ENCODE measurements at regions not wholly inside any gene's neighbourhood (a gene's known extent, or its start where the extent isn't known, plus 50 kb on each side); places are given as distances from the start of the nearest gene placed in this dataset.

- Histone ChIP-seq H3K27ac (ENCODE audit: insufficient read depth, low read length, poor library complexity, severe bottlenecking) (no peak overlapping the region), H3K4me3 (ENCODE audit: insufficient read depth, low read depth, low read length, poor library complexity, severe bottlenecking) (no peak overlapping the region), H3K36me3 (ENCODE audit: control insufficient read depth, insufficient read depth, low read length) (no peaks in the 10 kb centered on the region), H3K27me3 (replicated peaks; ENCODE audit: control insufficient read depth, insufficient read depth, low read length, poor library complexity, severe bottlenecking) (no peaks in the 10 kb centered on the region), H3K4me1 (ENCODE audit: control insufficient read depth, insufficient read depth, low read length, poor library complexity, severe bottlenecking) (no peaks in the 10 kb centered on the region), H3K9me3 (ENCODE audit: control insufficient read depth, low read length) (no peaks in the 10 kb centered on the region)
- no peak for DNase-seq
Measured at GRCh38 chr10:21413268-21413667, 112.2 kb downstream of the SKIDA1 start.

- no peak for DNase-seq
- no peaks in the 10 kb centered on the region for H3K27me3 ChIP-seq (replicated peaks; ENCODE audit: control insufficient read depth, insufficient read depth, low read length, poor library complexity, severe bottlenecking)
- H3K4me1 ChIP-seq (ENCODE audit: control insufficient read depth, insufficient read depth, low read length, poor library complexity, severe bottlenecking): no peaks in the 10 kb centered on the region
- no peaks in the 10 kb centered on the region for H3K36me3 ChIP-seq (ENCODE audit: control insufficient read depth, insufficient read depth, low read length)
- H3K9me3 ChIP-seq (ENCODE audit: control insufficient read depth, low read length): no peaks in the 10 kb centered on the region
- no peak overlapping the region for H3K4me3 ChIP-seq (ENCODE audit: insufficient read depth, low read depth, low read length, poor library complexity, severe bottlenecking)
- H3K27ac ChIP-seq (ENCODE audit: insufficient read depth, low read length, poor library complexity, severe bottlenecking): no peak overlapping the region
Measured at GRCh38 chr10:21406595-21407193, 118.8 kb downstream of the SKIDA1 start.

- Histone ChIP-seq H3K4me1 (ENCODE audit: control insufficient read depth, insufficient read depth, low read length, poor library complexity, severe bottlenecking) (no peaks in the 10 kb centered on the region), H3K36me3 (ENCODE audit: control insufficient read depth, insufficient read depth, low read length) (no peaks in the 10 kb centered on the region), H3K27ac (ENCODE audit: insufficient read depth, low read length, poor library complexity, severe bottlenecking) (no peak overlapping the region), H3K9me3 (ENCODE audit: control insufficient read depth, low read length) (no peaks in the 10 kb centered on the region), H3K27me3 (replicated peaks; ENCODE audit: control insufficient read depth, insufficient read depth, low read length, poor library complexity, severe bottlenecking) (no peaks in the 10 kb centered on the region), H3K4me3 (ENCODE audit: insufficient read depth, low read depth, low read length, poor library complexity, severe bottlenecking) (no peak overlapping the region)
- no peak for DNase-seq
Measured at GRCh38 chr10:21405981-21406380, 119.5 kb downstream of the SKIDA1 start.

DNA sequence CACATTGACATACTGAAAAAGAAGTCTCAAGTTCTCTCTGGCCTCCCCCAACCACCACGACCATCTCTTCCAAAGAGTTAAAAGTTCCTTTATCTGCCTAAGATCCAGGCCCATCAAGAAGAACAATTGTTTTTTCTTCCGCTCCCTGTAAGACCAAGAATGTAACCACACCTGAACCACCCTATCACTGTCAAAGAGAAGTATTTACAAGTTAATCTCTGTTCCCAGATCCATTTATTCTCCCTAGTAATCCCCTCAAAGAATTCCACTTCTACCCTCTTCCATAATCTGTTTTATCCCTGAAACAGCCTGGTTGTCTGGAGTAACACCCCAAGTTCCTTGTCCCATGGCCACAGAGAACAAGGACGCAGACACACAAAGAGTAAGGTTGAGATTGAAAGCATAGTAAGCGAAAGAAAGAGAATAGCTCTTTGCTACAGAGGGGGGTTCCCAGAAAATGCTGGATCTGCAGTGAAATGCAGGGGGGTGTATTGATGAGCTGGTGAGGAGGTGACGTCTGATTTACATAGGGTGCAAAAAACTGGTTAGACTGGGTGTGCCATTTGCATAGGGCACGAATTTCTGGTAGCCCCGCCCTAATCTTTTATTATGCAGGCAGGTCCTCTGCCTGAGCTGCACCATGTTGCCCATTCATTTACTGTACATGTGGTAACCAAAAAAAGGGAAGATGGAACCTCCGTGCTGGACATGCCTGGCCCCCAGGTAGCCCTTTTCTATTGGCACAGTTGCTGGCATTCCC lies 122.0 kb downstream of the SKIDA1 start:
- no peaks in the 10 kb centered on the region for H3K27me3 ChIP-seq (replicated peaks; ENCODE audit: control insufficient read depth, insufficient read depth, low read length, poor library complexity, severe bottlenecking)
- H3K9me3 ChIP-seq (ENCODE audit: control insufficient read depth, low read length): no peaks in the 10 kb centered on the region
- no peaks in the 10 kb centered on the region for H3K4me1 ChIP-seq (ENCODE audit: control insufficient read depth, insufficient read depth, low read length, poor library complexity, severe bottlenecking)
- no peak overlapping the region for H3K27ac ChIP-seq (ENCODE audit: insufficient read depth, low read length, poor library complexity, severe bottlenecking)
- no peak for DNase-seq
- no peaks in the 10 kb centered on the region for H3K36me3 ChIP-seq (ENCODE audit: control insufficient read depth, insufficient read depth, low read length)
- no peak overlapping the region for H3K4me3 ChIP-seq (ENCODE audit: insufficient read depth, low read depth, low read length, poor library complexity, severe bottlenecking)

DNA sequence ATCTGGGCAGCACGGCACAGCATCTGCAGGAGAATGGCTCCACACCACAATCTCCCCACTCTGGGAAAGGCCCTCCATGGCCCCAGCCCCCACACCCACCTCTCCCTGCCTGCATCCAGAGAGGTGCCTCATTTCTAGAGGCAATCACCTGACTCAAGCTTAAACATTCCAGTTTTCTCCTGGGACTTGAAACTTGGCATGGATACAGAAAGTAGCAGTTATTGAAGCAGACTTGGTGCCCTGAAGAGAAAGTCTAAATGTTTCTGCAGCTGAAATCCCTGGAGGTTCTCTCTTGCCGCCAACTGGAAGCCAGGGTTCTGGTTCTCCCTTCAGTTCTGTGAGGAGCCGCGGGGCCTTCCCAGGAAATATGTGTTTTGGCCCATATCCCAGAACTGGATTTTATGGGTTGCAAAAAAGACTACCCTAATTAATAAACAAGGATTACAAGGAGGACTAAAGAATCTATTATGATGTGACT lies 122.8 kb downstream of the SKIDA1 start:
- Histone ChIP-seq H3K27ac (ENCODE audit: insufficient read depth, low read length, poor library complexity, severe bottlenecking) (no peak overlapping the region), H3K9me3 (ENCODE audit: control insufficient read depth, low read length) (no peaks in the 10 kb centered on the region), H3K4me1 (ENCODE audit: control insufficient read depth, insufficient read depth, low read length, poor library complexity, severe bottlenecking) (no peaks in the 10 kb centered on the region), H3K36me3 (ENCODE audit: control insufficient read depth, insufficient read depth, low read length) (no peaks in the 10 kb centered on the region), H3K4me3 (ENCODE audit: insufficient read depth, low read depth, low read length, poor library complexity, severe bottlenecking) (no peak overlapping the region), H3K27me3 (replicated peaks; ENCODE audit: control insufficient read depth, insufficient read depth, low read length, poor library complexity, severe bottlenecking) (no peaks in the 10 kb centered on the region)
- no peak for DNase-seq

DNA sequence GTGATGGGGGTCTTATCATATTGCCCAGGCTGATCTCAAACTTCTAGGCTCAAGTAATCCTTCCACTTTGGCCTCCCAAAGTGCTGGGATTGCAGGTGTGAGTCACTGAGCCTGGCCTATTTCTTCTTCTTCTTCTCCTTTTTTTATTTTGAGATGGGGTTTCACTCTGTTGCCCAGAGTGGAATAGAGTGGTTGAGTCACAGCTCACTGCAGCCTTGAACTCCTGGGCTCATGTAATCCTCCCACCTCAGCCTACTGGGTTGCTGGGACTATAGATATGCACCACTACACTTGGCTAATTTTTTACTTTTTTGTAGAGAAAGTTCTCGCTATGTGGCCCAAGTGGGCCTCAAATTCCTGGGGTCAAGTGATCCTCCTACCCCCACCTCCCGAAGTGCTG lies 124.3 kb downstream of the SKIDA1 start:
- Histone ChIP-seq H3K4me3 (ENCODE audit: insufficient read depth, low read depth, low read length, poor library complexity, severe bottlenecking) (no peak overlapping the region), H3K4me1 (ENCODE audit: control insufficient read depth, insufficient read depth, low read length, poor library complexity, severe bottlenecking) (no peaks in the 10 kb centered on the region), H3K27ac (ENCODE audit: insufficient read depth, low read length, poor library complexity, severe bottlenecking) (no peak overlapping the region), H3K9me3 (ENCODE audit: control insufficient read depth, low read length) (no peaks in the 10 kb centered on the region), H3K27me3 (replicated peaks; ENCODE audit: control insufficient read depth, insufficient read depth, low read length, poor library complexity, severe bottlenecking) (no peaks in the 10 kb centered on the region), H3K36me3 (ENCODE audit: control insufficient read depth, insufficient read depth, low read length) (no peaks in the 10 kb centered on the region)
- no peak for DNase-seq

- no peaks in the 10 kb centered on the region for H3K36me3 ChIP-seq (ENCODE audit: control insufficient read depth, insufficient read depth, low read length)
- H3K4me3 ChIP-seq (ENCODE audit: insufficient read depth, low read depth, low read length, poor library complexity, severe bottlenecking): no peak overlapping the region
- no peaks in the 10 kb centered on the region for H3K27me3 ChIP-seq (replicated peaks; ENCODE audit: control insufficient read depth, insufficient read depth, low read length, poor library complexity, severe bottlenecking)
- no peak overlapping the region for H3K27ac ChIP-seq (ENCODE audit: insufficient read depth, low read length, poor library complexity, severe bottlenecking)
- DNase-seq: no peak
- H3K9me3 ChIP-seq (ENCODE audit: control insufficient read depth, low read length): no peaks in the 10 kb centered on the region
- no peaks in the 10 kb centered on the region for H3K4me1 ChIP-seq (ENCODE audit: control insufficient read depth, insufficient read depth, low read length, poor library complexity, severe bottlenecking)
Measured at GRCh38 chr10:21399392-21400035, 126.0 kb downstream of the SKIDA1 start.

GRCh38 chr10:21398563-21399231 lies 126.8 kb downstream of the SKIDA1 start:
- Histone ChIP-seq H3K27ac (ENCODE audit: insufficient read depth, low read length, poor library complexity, severe bottlenecking) (no peak overlapping the region), H3K4me1 (ENCODE audit: control insufficient read depth, insufficient read depth, low read length, poor library complexity, severe bottlenecking) (no peaks in the 10 kb centered on the region), H3K36me3 (ENCODE audit: control insufficient read depth, insufficient read depth, low read length) (no peaks in the 10 kb centered on the region), H3K27me3 (replicated peaks; ENCODE audit: control insufficient read depth, insufficient read depth, low read length, poor library complexity, severe bottlenecking) (no peaks in the 10 kb centered on the region), H3K9me3 (ENCODE audit: control insufficient read depth, low read length) (no peaks in the 10 kb centered on the region), H3K4me3 (ENCODE audit: insufficient read depth, low read depth, low read length, poor library complexity, severe bottlenecking) (no peak overlapping the region)
- DNase-seq: no peak

GRCh38 chr10:21396889-21397288 lies 128.6 kb downstream of the SKIDA1 start:
- no peaks in the 10 kb centered on the region for H3K9me3 ChIP-seq (ENCODE audit: control insufficient read depth, low read length)
- DNase-seq: no peak
- H3K4me3 ChIP-seq (ENCODE audit: insufficient read depth, low read depth, low read length, poor library complexity, severe bottlenecking): no peak overlapping the region
- H3K27ac ChIP-seq (ENCODE audit: insufficient read depth, low read length, poor library complexity, severe bottlenecking): no peak overlapping the region
- H3K27me3 ChIP-seq (replicated peaks; ENCODE audit: control insufficient read depth, insufficient read depth, low read length, poor library complexity, severe bottlenecking): no peaks in the 10 kb centered on the region
- H3K4me1 ChIP-seq (ENCODE audit: control insufficient read depth, insufficient read depth, low read length, poor library complexity, severe bottlenecking): no peaks in the 10 kb centered on the region
- no peaks in the 10 kb centered on the region for H3K36me3 ChIP-seq (ENCODE audit: control insufficient read depth, insufficient read depth, low read length)

DNA sequence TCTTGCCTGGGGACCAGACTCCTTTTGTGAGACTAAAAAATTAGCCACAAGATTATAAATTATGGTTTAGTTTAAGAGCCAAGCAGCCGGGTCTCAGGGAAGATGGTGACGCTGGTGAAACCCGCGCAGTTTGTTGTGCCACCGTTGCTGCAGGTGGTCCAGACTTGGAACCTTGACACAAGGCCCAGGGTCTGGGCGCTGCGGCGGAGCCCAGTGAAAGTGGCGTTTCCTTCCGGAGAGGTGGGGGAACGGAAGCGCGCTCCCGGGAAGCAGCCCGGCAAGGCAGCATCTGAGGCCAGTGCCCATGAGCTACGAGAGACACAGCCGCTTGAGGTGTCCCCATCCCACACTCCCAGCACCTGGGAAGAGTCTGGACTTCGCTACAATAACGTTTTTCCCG lies 131.6 kb downstream of the SKIDA1 start:
- Histone ChIP-seq H3K4me1 (ENCODE audit: control insufficient read depth, insufficient read depth, low read length, poor library complexity, severe bottlenecking) (no peaks in the 10 kb centered on the region), H3K27ac (ENCODE audit: insufficient read depth, low read length, poor library complexity, severe bottlenecking) (no peak overlapping the region), H3K36me3 (ENCODE audit: control insufficient read depth, insufficient read depth, low read length) (no peaks in the 10 kb centered on the region), H3K27me3 (replicated peaks; ENCODE audit: control insufficient read depth, insufficient read depth, low read length, poor library complexity, severe bottlenecking) (no peaks in the 10 kb centered on the region), H3K4me3 (ENCODE audit: insufficient read depth, low read depth, low read length, poor library complexity, severe bottlenecking) (no peak overlapping the region), H3K9me3 (ENCODE audit: control insufficient read depth, low read length) (no peaks in the 10 kb centered on the region)
- no peak for DNase-seq
